ENCODE measurements at regions not wholly inside any gene's neighbourhood (a gene's known extent, or its start where the extent isn't known, plus 50 kb on each side); places are given as distances from the start of the nearest gene placed in this dataset.

GRCh38 chr13:89982407-89983095 lies 1364.9 kb upstream of the MIR17HG start:
- H3K9ac ChIP-seq (ENCODE audit: insufficient read length) = peak overlapping the region; percentile 38
- H3K27ac ChIP-seq = peak overlapping the region; percentile 90
- peak; percentile 81 for DNase-seq (ENCODE audit: low read depth, low spot score)
- no peaks in the 10 kb centered on the region for H3K9me3 ChIP-seq (ENCODE audit: low read depth, low read length)
- TF ChIP-seq EZH2 (IDR thresholded peaks at IDR 0.05) = no peak
- TF ChIP-seq POLR2AphosphoS5 (IDR thresholded peaks at IDR 0.05; ENCODE audit: borderline replicate concordance, low read depth, low read length) = no peak
- TF ChIP-seq FOXP2 (optimal IDR thresholded peaks at IDR 0.05; ENCODE audit: control extremely low read depth, extremely low read length, insufficient read depth) = no peak
- peak overlapping the region; percentile 69 for H3K4me3 ChIP-seq
- no peaks in the 10 kb centered on the region for H3K36me3 ChIP-seq (ENCODE audit: insufficient read depth, low read length)

GRCh38 chr13:89988206-89988605 lies 1359.3 kb upstream of the MIR17HG start:
- no peak for DNase-seq (ENCODE audit: low read depth, low spot score)
- Histone ChIP-seq H3K9ac (ENCODE audit: insufficient read length) (no peak overlapping the region), H3K4me3 (no peak overlapping the region), H3K36me3 (ENCODE audit: insufficient read depth, low read length) (no peaks in the 10 kb centered on the region), H3K9me3 (ENCODE audit: low read depth, low read length) (no peaks in the 10 kb centered on the region), H3K27ac (no peak overlapping the region)
- TF ChIP-seq EZH2 (IDR thresholded peaks at IDR 0.05) (no peak), POLR2AphosphoS5 (IDR thresholded peaks at IDR 0.05; ENCODE audit: borderline replicate concordance, low read depth, low read length) (no peak), FOXP2 (optimal IDR thresholded peaks at IDR 0.05; ENCODE audit: control extremely low read depth, extremely low read length, insufficient read depth) (no peak)

- TF ChIP-seq POLR2AphosphoS5 (IDR thresholded peaks at IDR 0.05; ENCODE audit: borderline replicate concordance, low read depth, low read length) = no peak
- TF ChIP-seq EZH2 (IDR thresholded peaks at IDR 0.05) = no peak
- TF ChIP-seq FOXP2 (optimal IDR thresholded peaks at IDR 0.05; ENCODE audit: control extremely low read depth, extremely low read length, insufficient read depth) = no peak
- Histone ChIP-seq H3K9me3 (ENCODE audit: low read depth, low read length) (no peaks in the 10 kb centered on the region), H3K36me3 (ENCODE audit: insufficient read depth, low read length) (no peaks in the 10 kb centered on the region), H3K9ac (ENCODE audit: insufficient read length) (no peak overlapping the region), H3K4me3 (no peak overlapping the region), H3K27ac (no peak overlapping the region)
- no peak for DNase-seq (ENCODE audit: low read depth, low spot score)
Observed at GRCh38 chr13:90003566-90003965, 1343.9 kb upstream of the MIR17HG start.

- no peaks in the 10 kb centered on the region for H3K9me3 ChIP-seq (ENCODE audit: low read depth, low read length)
- H3K9ac ChIP-seq (ENCODE audit: insufficient read length) = no peak overlapping the region
- no peak overlapping the region for H3K4me3 ChIP-seq
- no peak for DNase-seq (ENCODE audit: low read depth, low spot score)
- TF ChIP-seq EZH2 (IDR thresholded peaks at IDR 0.05) (no peak), FOXP2 (optimal IDR thresholded peaks at IDR 0.05; ENCODE audit: control extremely low read depth, extremely low read length, insufficient read depth) (no peak), POLR2AphosphoS5 (IDR thresholded peaks at IDR 0.05; ENCODE audit: borderline replicate concordance, low read depth, low read length) (no peak)
- H3K27ac ChIP-seq = no peak overlapping the region
- no peaks in the 10 kb centered on the region for H3K36me3 ChIP-seq (ENCODE audit: insufficient read depth, low read length)
Observed at GRCh38 chr13:90008707-90009149, 1338.8 kb upstream of the MIR17HG start.

GRCh38 chr13:90014038-90014437 lies 1333.4 kb upstream of the MIR17HG start:
- Histone ChIP-seq H3K36me3 (ENCODE audit: insufficient read depth, low read length) (no peaks in the 10 kb centered on the region), H3K4me3 (no peak overlapping the region), H3K9me3 (ENCODE audit: low read depth, low read length) (no peaks in the 10 kb centered on the region), H3K27ac (no peak overlapping the region), H3K9ac (ENCODE audit: insufficient read length) (no peak overlapping the region)
- no peak for DNase-seq (ENCODE audit: low read depth, low spot score)
- TF ChIP-seq EZH2 (IDR thresholded peaks at IDR 0.05) (no peak), FOXP2 (optimal IDR thresholded peaks at IDR 0.05; ENCODE audit: control extremely low read depth, extremely low read length, insufficient read depth) (no peak), POLR2AphosphoS5 (IDR thresholded peaks at IDR 0.05; ENCODE audit: borderline replicate concordance, low read depth, low read length) (no peak)

- no peak for DNase-seq (ENCODE audit: low read depth, low spot score)
Observed at GRCh38 chr13:90015565-90016507, 1331.7 kb upstream of the MIR17HG start.

GRCh38 chr13:90016688-90017087 lies 1330.8 kb upstream of the MIR17HG start:
- TF ChIP-seq POLR2AphosphoS5 (IDR thresholded peaks at IDR 0.05; ENCODE audit: borderline replicate concordance, low read depth, low read length) = no peak
- TF ChIP-seq EZH2 (IDR thresholded peaks at IDR 0.05) = no peak
- no peak for TF ChIP-seq FOXP2 (optimal IDR thresholded peaks at IDR 0.05; ENCODE audit: control extremely low read depth, extremely low read length, insufficient read depth)
- Histone ChIP-seq H3K27ac (no peak overlapping the region), H3K9ac (ENCODE audit: insufficient read length) (no peak overlapping the region), H3K4me3 (no peak overlapping the region), H3K9me3 (ENCODE audit: low read depth, low read length) (no peaks in the 10 kb centered on the region), H3K36me3 (ENCODE audit: insufficient read depth, low read length) (no peaks in the 10 kb centered on the region)
- no peak for DNase-seq (ENCODE audit: low read depth, low spot score)

More at GRCh38 chr13:90015565-90016507, 1331.7 kb upstream of the MIR17HG start:
- Histone ChIP-seq H3K9ac (ENCODE audit: insufficient read length) (no peak overlapping the region), H3K9me3 (ENCODE audit: low read depth, low read length) (no peaks in the 10 kb centered on the region), H3K36me3 (ENCODE audit: insufficient read depth, low read length) (no peaks in the 10 kb centered on the region), H3K4me3 (no peak overlapping the region), H3K27ac (no peak overlapping the region)
- TF ChIP-seq EZH2 (IDR thresholded peaks at IDR 0.05) = no peak
- no peak for TF ChIP-seq FOXP2 (optimal IDR thresholded peaks at IDR 0.05; ENCODE audit: control extremely low read depth, extremely low read length, insufficient read depth)
- TF ChIP-seq POLR2AphosphoS5 (IDR thresholded peaks at IDR 0.05; ENCODE audit: borderline replicate concordance, low read depth, low read length) = no peak

GRCh38 chr13:90020536-90021070 lies 1326.9 kb upstream of the MIR17HG start:
- TF ChIP-seq POLR2AphosphoS5 (IDR thresholded peaks at IDR 0.05; ENCODE audit: borderline replicate concordance, low read depth, low read length) (no peak), FOXP2 (optimal IDR thresholded peaks at IDR 0.05; ENCODE audit: control extremely low read depth, extremely low read length, insufficient read depth) (no peak), EZH2 (IDR thresholded peaks at IDR 0.05) (no peak)
- H3K9me3 ChIP-seq (ENCODE audit: low read depth, low read length) = no peaks in the 10 kb centered on the region

More at GRCh38 chr13:90020536-90021070, 1326.9 kb upstream of the MIR17HG start:
- H3K36me3 ChIP-seq (ENCODE audit: insufficient read depth, low read length) = no peaks in the 10 kb centered on the region
- H3K27ac ChIP-seq = no peak overlapping the region
- no peak overlapping the region for H3K4me3 ChIP-seq
- H3K9ac ChIP-seq (ENCODE audit: insufficient read length) = no peak overlapping the region
- DNase-seq (ENCODE audit: low read depth, low spot score) = no peak
